PC-3 (cell line): ENCODE measurements at regions not wholly inside any gene's neighbourhood (a gene's known extent, or its start where the extent isn't known, plus 50 kb on each side); places are given as distances from the start of the nearest gene placed in this dataset.

ENCODE experiments used
- CTCF ChIP-seq: fragments of 300-600 bp; sonication (generic); conservative IDR thresholded peaks from 2 replicates; pipeline ENCODE4 v1.5.1; 2017; ENCODE audit warnings: antibody characterized with exemption, low read depth, mild to moderate bottlenecking, low read length
- EZH2 ChIP-seq: fragments of 300-600 bp; sonication (generic); IDR thresholded peaks from one replicate; pipeline ENCODE4 v1.6.1; 2017; ENCODE audit warnings: antibody characterized with exemption, mild to moderate bottlenecking, low read length; ENCODE audit not compliant: unreplicated experiment

GRCh38 chr3:102699819-102700140 lies 265.0 kb downstream of the ZPLD1 start:
- TF ChIP-seq CTCF = no peak
- TF ChIP-seq EZH2 = no peak
